Psoas muscle (tissue), 7 donors: ENCODE measurements at regions not wholly inside any gene's neighbourhood (a gene's known extent, or its start where the extent isn't known, plus 50 kb on each side); places are given as distances from the start of the nearest gene placed in this dataset.
"Not testable (repeated sequence)": the region's sequence is repeated elsewhere in the genome, so short reads cannot be mapped to it uniquely, and the experiment has no call there.

Experiments used
- ATAC-seq, 4 donors: fragments of 200-7000 bp; cut with Tn5 transposase; one replicate each; pipeline ENCODE4 v1.9.1; 2020; ENCODE audit warnings: moderate library complexity in 3 of 4, mild to moderate bottlenecking in 2 of 4
- DNase-seq, 2 donors: peaks; one replicate each; pipeline ENCODE4 v3.0.0-alpha.2; 2020
- H3K27ac ChIP-seq: fragments of 200-600 bp; one replicate; pipeline ENCODE4 v1.8.0; 2022
- H3K27me3 ChIP-seq, 3 donors: fragments of 200-600 bp in 1 of 3; one replicate each; pipeline versions ENCODE4 v1.6.1 to v1.8.0; 2013 to 2022; ENCODE audit warnings: low read length in 2 of 3, mild to moderate bottlenecking in 2 of 3, moderate library complexity in 1 of 3; ENCODE audit not compliant: insufficient read depth in 3 of 3
- H3K36me3 ChIP-seq, 2 donors: fragments of 200-600 bp in 1 of 2; one replicate each; pipeline versions ENCODE4 v1.6.1 to v1.8.0; 2013 to 2022; ENCODE audit warnings: low read depth in 1 of 2, mild to moderate bottlenecking in 1 of 2, moderate library complexity in 1 of 2; ENCODE audit not compliant: insufficient read depth in 1 of 2
- H3K4me1 ChIP-seq: fragments of 200-600 bp; one replicate; pipeline ENCODE4 v1.8.0; 2022
- H3K4me3 ChIP-seq: fragments of 200-600 bp; one replicate; pipeline ENCODE4 v1.8.0; 2022; ENCODE audit warnings: mild to moderate bottlenecking
- H3K9me3 ChIP-seq: fragments of 200-600 bp; one replicate; pipeline ENCODE4 v1.8.0; 2022
- CTCF ChIP-seq: fragments of 200-600 bp; IDR thresholded peaks from one replicate; pipeline ENCODE4 v1.8.0; 2022; ENCODE audit warnings: antibody characterized with exemption
- WGBS, 3 donors: extraction: QIAGEN DNeasy Blood & Tissue Kit; methylation state at CpG; one replicate each; pipeline versions ENCODE4 v1.1.6 to v1.1.7; 2013; 5-methylcytosine and 5-hydroxymethylcytosine counted together
- intact Hi-C, 2 donors: fragments of 100-400 bp; cut with DNase I; formaldehyde crosslinking; loops; one replicate each; pipeline versions ENCODE4 v1.11.0 to v1.14.2; 2022
- donor health status: healthy with polysubstance abuse.
- donor health status: DM: no; HTN: no; CAD: no; lungs with moderate emphysema.
- donor health status: Bipolar disorder and iron deficiency.
- donor health status: healthy.
- donor health status: DM: yes; HTN: yes; CAD: no.
- donor health status: DM: no; HTN: no; CAD: no.
- donor health status: DM: yes; HTN: yes; CAD: no.

- ATAC-seq (no peak), DNase-seq (no peak)
- H3K27me3 ChIP-seq = no peaks in the 10 kb centered on the region
- peaks cover 3% of the 10 kb centered on the region for H3K9me3 ChIP-seq
- WGBS, 3 donors = 64 to 70% (median 68%) methylated on average over 3 of the region's 3 CpGs
- no peak overlapping the region for H3K4me3 ChIP-seq
- no peaks in the 10 kb centered on the region for H3K36me3 ChIP-seq
- no peaks in the 10 kb centered on the region for H3K4me1 ChIP-seq
- TF ChIP-seq CTCF = no peak
- intact Hi-C loops = no loop called here
- H3K27ac ChIP-seq = no peak overlapping the region
Observed at GRCh38 chr12:86411710-86412109, 155.5 kb upstream of the MGAT4C start.

- Histone ChIP-seq H3K27me3 (no peaks in the 10 kb centered on the region), H3K9me3 (peaks cover 3% of the 10 kb centered on the region), H3K36me3 (no peaks in the 10 kb centered on the region), H3K4me3 (no peak overlapping the region), H3K4me1 (no peaks in the 10 kb centered on the region), H3K27ac (no peak overlapping the region)
- 75 to 86% (median 80%) methylated on average over 5 of the region's 5 CpGs for WGBS, 3 donors
- no peak for DNase-seq
- ATAC-seq = no peak
- TF ChIP-seq CTCF = no peak
- intact Hi-C loops = no loop called here
Observed at GRCh38 chr12:86407620-86408208, 151.5 kb upstream of the MGAT4C start.

GRCh38 chr12:86389949-86390348 lies 133.8 kb upstream of the MGAT4C start:
- no peak for ATAC-seq
- Histone ChIP-seq H3K27me3 (no peaks in the 10 kb centered on the region), H3K9me3 (no peaks in the 10 kb centered on the region), H3K36me3 (no peaks in the 10 kb centered on the region), H3K27ac (no peak overlapping the region), H3K4me3 (no peak overlapping the region), H3K4me1 (no peaks in the 10 kb centered on the region)
- TF ChIP-seq CTCF = no peak
- intact Hi-C loops = no loop called here
- DNase-seq = no peak
- WGBS, 3 donors = 80 to 83% (median 80%) methylated on average over 2 of the region's 2 CpGs

GRCh38 chr12:86387591-86388145 lies 131.5 kb upstream of the MGAT4C start:
- Histone ChIP-seq H3K4me1 (no peaks in the 10 kb centered on the region), H3K36me3 (no peaks in the 10 kb centered on the region), H3K27ac (no peak overlapping the region), H3K9me3 (no peaks in the 10 kb centered on the region), H3K27me3 (no peaks in the 10 kb centered on the region), H3K4me3 (no peak overlapping the region)
- ATAC-seq (no peak), DNase-seq (no peak)
- TF ChIP-seq CTCF = no peak
- 83 to 90% (median 89%) methylated on average over 1 of the region's 1 CpG for WGBS, 3 donors
- intact Hi-C loops = no loop called here

DNA sequence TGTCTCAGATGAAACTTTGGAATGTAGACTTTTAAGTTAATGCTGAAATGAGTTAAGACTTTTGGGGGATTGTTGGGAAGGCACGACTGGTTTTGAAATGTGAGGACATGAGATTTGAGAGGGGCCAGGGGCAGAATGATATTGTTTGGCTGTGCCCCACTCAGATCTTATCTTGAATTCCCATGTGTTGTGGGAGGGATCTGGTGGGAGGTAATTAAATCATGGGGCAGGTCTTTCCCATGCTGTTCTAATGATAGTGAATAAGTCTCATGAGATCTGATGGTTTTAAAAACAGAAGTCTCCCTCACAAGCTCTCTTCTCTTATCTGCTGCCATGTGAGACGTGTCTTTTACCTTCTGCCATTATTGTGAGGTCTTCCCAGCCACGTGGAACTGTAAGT lies 127.6 kb upstream of the MGAT4C start:
- intact Hi-C loops, H3K4me3 ChIP-seq, H3K27me3 ChIP-seq, H3K27ac ChIP-seq, ATAC-seq, H3K9me3 ChIP-seq, H3K4me1 ChIP-seq, DNase-seq, H3K36me3 ChIP-seq: not testable (repeated sequence)
- WGBS, 3 donors = 59 to 61% (median 60%) methylated on average over 3 of the region's 3 CpGs
